GM23338 (cell line): ENCODE measurements at regions not wholly inside any gene's neighbourhood (a gene's known extent, or its start where the extent isn't known, plus 50 kb on each side); places are given as distances from the start of the nearest gene placed in this dataset.
"Not testable (repeated sequence)": the region's sequence is repeated elsewhere in the genome, so short reads cannot be mapped to it uniquely, and the experiment has no call there.

Source experiments
- ATAC-seq: fragments of 200-7000 bp; cut with Tn5 transposase; 3 replicates; pipeline ENCODE4 v1.9.1; 2020
- DNase-seq: peaks from one replicate; pipeline ENCODE4 v3.0.0-alpha.2; 2015; ENCODE audit warnings: low spot score
- H2AFZ ChIP-seq: fragments of 200-600 bp; sonication (generic); 2 replicates; pipeline ENCODE4 v1.8.0; 2016; ENCODE audit warnings: antibody characterized with exemption, mild to moderate bottlenecking, moderate library complexity
- H3F3A ChIP-seq: fragments of 200-600 bp; sonication (generic); replicated peaks from 2 replicates; pipeline ENCODE4 v1.8.0; 2017; ENCODE audit warnings: antibody characterized with exemption, mixed run types, low read depth
- H3K27ac ChIP-seq: fragments of 200-600 bp; sonication (generic); 2 replicates; pipeline ENCODE4 v1.6.1; 2016; ENCODE audit warnings: low read depth
- H3K27me3 ChIP-seq: fragments of 200-600 bp; sonication (generic); 2 replicates; pipeline ENCODE4 v1.8.0; 2016; ENCODE audit warnings: mild to moderate bottlenecking, mixed run types, moderate library complexity; ENCODE audit not compliant: insufficient read depth
- H3K36me3 ChIP-seq: fragments of 200-600 bp; sonication (generic); 2 replicates; pipeline ENCODE4 v1.8.0; 2016; ENCODE audit warnings: mild to moderate bottlenecking; ENCODE audit not compliant: insufficient read depth
- H3K4me1 ChIP-seq: fragments of 200-600 bp; sonication (generic); 2 replicates; pipeline ENCODE4 v1.8.0; 2016; ENCODE audit warnings: mild to moderate bottlenecking, moderate library complexity; ENCODE audit not compliant: insufficient read depth
- H3K4me2 ChIP-seq: fragments of 200-600 bp; sonication (generic); 2 replicates; pipeline ENCODE4 v1.7.1; 2017; ENCODE audit warnings: mixed run types
- H3K4me3 ChIP-seq: fragments of 200-600 bp; sonication (generic); 2 replicates; pipeline ENCODE4 v1.6.1; 2016; ENCODE audit warnings: mixed run types
- H3K79me2 ChIP-seq: fragments of 200-600 bp; sonication (generic); replicated peaks from 2 replicates; pipeline ENCODE4 v1.8.0; 2017; ENCODE audit warnings: mild to moderate bottlenecking; ENCODE audit not compliant: insufficient read depth
- H3K9me2 ChIP-seq: fragments of 200-600 bp; sonication (generic); 2 replicates; pipeline ENCODE4 v1.8.0; 2017; ENCODE audit not compliant: insufficient read depth
- H4K20me1 ChIP-seq: fragments of 200-600 bp; sonication (generic); replicated peaks from 2 replicates; pipeline ENCODE4 v1.8.0; 2017; ENCODE audit warnings: mild to moderate bottlenecking; ENCODE audit not compliant: insufficient read depth
- H3K27ac Mint-ChIP-seq: 2 replicates; pipeline ENCODE4 v1.8.0; 2020; ENCODE audit warnings: inconsistent platforms, mild to moderate bottlenecking, moderate library complexity, mixed read lengths
- H3K27me3 Mint-ChIP-seq: 3 replicates; pipeline ENCODE4 v1.8.0; 2022; ENCODE audit warnings: low read depth, mild to moderate bottlenecking, moderate library complexity, mixed read lengths, inconsistent platforms; ENCODE audit not compliant: insufficient read depth, poor library complexity
- H3K36me3 Mint-ChIP-seq: 3 replicates; pipeline ENCODE4 v1.8.0; 2021; ENCODE audit warnings: low read depth, mild to moderate bottlenecking, inconsistent platforms, moderate library complexity, mixed read lengths
- H3K4me1 Mint-ChIP-seq: 3 replicates; pipeline ENCODE4 v1.8.0; 2020; ENCODE audit warnings: mild to moderate bottlenecking, inconsistent platforms, mixed read lengths
- H3K4me3 Mint-ChIP-seq: 3 replicates; pipeline ENCODE4 v1.8.0; 2021; ENCODE audit warnings: moderate library complexity, mild to moderate bottlenecking, inconsistent platforms, mixed read lengths
- H3K9me3 Mint-ChIP-seq: 3 replicates; pipeline ENCODE4 v1.8.0; 2020; ENCODE audit warnings: moderate library complexity, mild to moderate bottlenecking, inconsistent platforms, mixed read lengths
- CREB1 ChIP-seq: fragments of 250-450 bp; sonication (Bioruptor Pico); IDR thresholded peaks from 2 replicates; pipeline ENCODE4 v1.5.0; 2020; ENCODE audit warnings: low read depth, mild to moderate bottlenecking, moderate library complexity
- CTCF ChIP-seq, 2 experiments: fragments of 200-600 bp in 1 of 2; sonication (generic) in 1 of 2; conservative IDR thresholded peaks; 2 replicates each; pipeline versions ENCODE4 v1.5.1 to v1.6.1; 2016 to 2017; ENCODE audit warnings: antibody characterized with exemption in 2 of 2, low read depth in 2 of 2, mild to moderate bottlenecking in 2 of 2, moderate library complexity in 1 of 2
- ETS1 ChIP-seq: IDR thresholded peaks from 2 replicates; pipeline ENCODE4 v1.6.1; 2016; ENCODE audit warnings: antibody characterized with exemption
- EZH2 ChIP-seq: fragments of 200-600 bp; sonication (generic); IDR thresholded peaks from one replicate; pipeline ENCODE4 v1.8.0; 2017; ENCODE audit warnings: antibody characterized with exemption, mild to moderate bottlenecking, low read depth; ENCODE audit not compliant: unreplicated experiment
- EZH2phosphoT487 ChIP-seq: fragments of 200-600 bp; sonication (generic); IDR thresholded peaks from one replicate; pipeline ENCODE4 v1.8.1; 2018; ENCODE audit warnings: antibody characterized with exemption; ENCODE audit not compliant: unreplicated experiment
- NANOG ChIP-seq: IDR thresholded peaks from 2 replicates; pipeline ENCODE4 v1.6.1; 2016; ENCODE audit warnings: antibody characterized with exemption, borderline replicate concordance
- POLR2AphosphoS5 ChIP-seq: IDR thresholded peaks from 2 replicates; pipeline ENCODE4 v1.6.1; 2016; ENCODE audit warnings: antibody characterized with exemption, low read depth
- REST ChIP-seq: IDR thresholded peaks from one replicate; pipeline ENCODE4 v1.6.1; 2018; ENCODE audit warnings: antibody characterized with exemption; ENCODE audit not compliant: unreplicated experiment
- STAT1 ChIP-seq: IDR thresholded peaks from one replicate; pipeline ENCODE4 v1.6.1; 2016; ENCODE audit warnings: antibody characterized with exemption; ENCODE audit not compliant: unreplicated experiment
- ZNF114 ChIP-seq: fragments of 250-450 bp; sonication (Bioruptor Pico); IDR thresholded peaks from 2 replicates; pipeline ENCODE4 v1.5.0; 2020; ENCODE audit warnings: mild to moderate bottlenecking, moderate library complexity

- Histone ChIP-seq H3K79me2 (no peaks in the 10 kb centered on the region), H4K20me1 (no peaks in the 10 kb centered on the region), H2AFZ (no peak overlapping the region), H3F3A (no peaks in the 10 kb centered on the region), H3K36me3 (no peaks in the 10 kb centered on the region), H3K9me2 (peaks cover 7% of the 10 kb centered on the region; the same call in 1 of the 2 replicates), H3K27ac (no peak overlapping the region), H3K4me2 (no peak overlapping the region), H3K4me3 (no peak overlapping the region), H3K27me3 (no peaks in the 10 kb centered on the region), H3K4me1 (no peaks in the 10 kb centered on the region)
- Mint-ChIP-seq H3K4me1 (no peaks in the 10 kb centered on the region), H3K36me3 (peaks cover 4% of the 10 kb centered on the region; the same call in 2 of the 3 replicates), H3K4me3 (no peak overlapping the region), H3K27me3 (peaks cover 5% of the 10 kb centered on the region), H3K27ac (no peak overlapping the region), H3K9me3 (peaks cover 9% of the 10 kb centered on the region; the same call in 1 of the 3 replicates)
- ATAC-seq, result no peak
- no peak for DNase-seq
- no peak for TF ChIP-seq EZH2phosphoT487
Observed at GRCh38 chr7:91750091-91750490, 130.4 kb downstream of the MTERF1 start.

GRCh38 chr7:91752102-91752501 lies 128.4 kb downstream of the MTERF1 start:
- Histone ChIP-seq H3K9me2 (peaks cover 7% of the 10 kb centered on the region), H3K27me3 (no peaks in the 10 kb centered on the region), H3K79me2 (no peaks in the 10 kb centered on the region), H3F3A (no peaks in the 10 kb centered on the region), H4K20me1 (no peaks in the 10 kb centered on the region), H3K4me1 (no peaks in the 10 kb centered on the region), H2AFZ (peak overlapping the region; percentile 43; the same call in 1 of the 2 replicates), H3K36me3 (no peaks in the 10 kb centered on the region), H3K27ac (no peak overlapping the region), H3K4me3 (no peak overlapping the region), H3K4me2 (no peak overlapping the region)
- ATAC-seq (no peak), DNase-seq (no peak)
- Mint-ChIP-seq H3K4me3 (no peak overlapping the region), H3K36me3 (peaks cover 4% of the 10 kb centered on the region; the same call in 2 of the 3 replicates), H3K4me1 (no peaks in the 10 kb centered on the region), H3K9me3 (peaks cover 10% of the 10 kb centered on the region; the same call in 2 of the 3 replicates), H3K27me3 (peaks cover 5% of the 10 kb centered on the region), H3K27ac (no peak overlapping the region)
- TF ChIP-seq ZNF114 (no peak), CREB1 (CRISPR knock-in tag) (no peak), EZH2 (no peak), POLR2AphosphoS5 (no peak), EZH2phosphoT487 (no peak), STAT1 (no peak), ETS1 (no peak), REST (no peak), NANOG (no peak), CTCF (conservative IDR thresholded peaks at IDR 0.05; ENCODE audit: low read depth in 2 of 2) (no peak)

- H3K79me2 ChIP-seq, H2AFZ ChIP-seq, H3K9me3 Mint-ChIP-seq, H3K4me1 Mint-ChIP-seq, H3K27me3 ChIP-seq, H3K9me2 ChIP-seq, H3K27ac Mint-ChIP-seq, H3K4me1 ChIP-seq, H3K27me3 Mint-ChIP-seq, H3K36me3 Mint-ChIP-seq, DNase-seq, H3F3A ChIP-seq, H3K27ac ChIP-seq, H3K4me3 Mint-ChIP-seq, H3K36me3 ChIP-seq, H4K20me1 ChIP-seq, ATAC-seq, H3K4me3 ChIP-seq, H3K4me2 ChIP-seq: not testable (repeated sequence)
Observed at GRCh38 chr7:91754280-91754679, 126.2 kb downstream of the MTERF1 start.

- H3K4me3 ChIP-seq, H3F3A ChIP-seq, H3K79me2 ChIP-seq, H3K27me3 ChIP-seq, ATAC-seq, H3K36me3 Mint-ChIP-seq, H3K27me3 Mint-ChIP-seq, H3K9me2 ChIP-seq, H3K27ac ChIP-seq, H3K36me3 ChIP-seq, H3K27ac Mint-ChIP-seq, DNase-seq, H3K4me3 Mint-ChIP-seq, H4K20me1 ChIP-seq, H3K4me2 ChIP-seq, H3K4me1 Mint-ChIP-seq, H3K9me3 Mint-ChIP-seq, H3K4me1 ChIP-seq, H2AFZ ChIP-seq: not testable (repeated sequence)
Observed at GRCh38 chr7:91755121-91755520, 125.4 kb downstream of the MTERF1 start.
